HG02798 (cell line): ENCODE measurements at regions not wholly inside any gene's neighbourhood (a gene's known extent, or its start where the extent isn't known, plus 50 kb on each side); places are given as distances from the start of the nearest gene placed in this dataset.

Source experiments
- ATAC-seq: cut with Tn5 transposase; IDR thresholded peaks from one replicate; pipeline ENCODE4 v1.9.1; 2021; ENCODE audit warnings: mild to moderate bottlenecking; ENCODE audit not compliant: unreplicated experiment, poor library complexity

DNA sequence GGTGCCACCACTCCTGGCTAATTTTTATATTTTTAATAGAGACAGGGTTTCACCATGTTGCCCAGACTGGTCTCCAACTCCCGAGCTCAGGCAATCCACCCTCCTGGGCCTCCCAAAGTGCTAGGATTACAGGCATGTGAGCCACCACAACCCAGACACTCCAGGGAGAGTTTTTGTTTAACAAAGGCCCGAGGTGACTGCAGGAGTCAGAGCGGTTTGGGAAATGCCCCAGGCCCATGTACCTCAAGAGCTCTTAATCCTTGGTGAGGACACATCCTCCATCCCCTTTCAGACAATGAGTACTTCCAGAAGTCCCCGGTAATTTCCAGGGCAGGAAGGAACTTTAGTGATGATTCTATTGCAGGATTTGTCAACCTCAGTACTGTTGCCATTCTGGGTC is 176.0 kb downstream of the ESRRB start:
- ATAC-seq = no peak

DNA sequence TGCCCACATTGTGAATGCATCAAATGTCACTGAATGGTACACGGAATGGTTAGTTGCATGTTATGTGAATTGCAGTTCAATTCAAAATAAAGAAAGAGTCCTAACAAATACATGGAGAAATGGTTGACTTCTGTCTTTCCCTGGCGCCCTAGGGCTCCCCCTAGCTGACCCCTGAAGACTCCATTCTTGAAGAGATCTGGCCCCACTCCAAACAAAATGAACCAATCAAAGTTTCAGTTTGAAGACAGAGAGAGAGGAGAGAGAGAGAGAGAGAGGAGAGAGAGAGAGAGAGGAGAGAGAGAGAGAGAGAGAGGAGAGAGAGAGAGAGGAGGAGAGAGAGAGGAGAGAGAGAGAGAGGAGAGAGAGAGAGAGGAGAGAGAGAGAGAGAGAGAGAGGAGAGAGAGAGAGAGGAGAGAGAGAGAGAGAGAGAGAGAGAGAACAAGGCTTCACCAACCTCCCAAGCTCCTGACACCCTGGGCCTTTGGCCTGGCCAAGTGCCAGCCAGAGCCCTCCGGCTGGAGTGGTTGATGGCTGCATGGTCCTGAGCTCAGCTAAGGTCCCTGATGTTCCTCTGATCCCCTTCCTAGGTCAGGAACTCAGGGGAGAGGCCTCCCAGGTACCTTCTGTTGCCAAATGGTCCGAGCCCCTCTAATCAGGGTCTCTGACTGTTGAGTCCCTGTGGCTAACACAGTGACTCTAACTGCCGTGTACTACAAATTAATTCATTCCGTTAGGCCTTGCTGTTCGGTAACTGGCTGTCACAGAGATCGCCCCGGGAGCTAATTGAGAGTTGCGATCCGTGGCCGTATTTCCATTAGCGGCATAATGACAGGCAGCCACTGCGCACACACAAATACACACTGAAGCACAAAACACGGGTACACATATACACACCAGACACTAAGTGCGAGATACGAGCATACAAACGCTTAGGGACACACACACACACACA is 188.8 kb downstream of the ESRRB start:
- ATAC-seq = no peak

- no peak for ATAC-seq
Observed at GRCh38 chr14:76566439-76566838, 190.5 kb downstream of the ESRRB start.

DNA sequence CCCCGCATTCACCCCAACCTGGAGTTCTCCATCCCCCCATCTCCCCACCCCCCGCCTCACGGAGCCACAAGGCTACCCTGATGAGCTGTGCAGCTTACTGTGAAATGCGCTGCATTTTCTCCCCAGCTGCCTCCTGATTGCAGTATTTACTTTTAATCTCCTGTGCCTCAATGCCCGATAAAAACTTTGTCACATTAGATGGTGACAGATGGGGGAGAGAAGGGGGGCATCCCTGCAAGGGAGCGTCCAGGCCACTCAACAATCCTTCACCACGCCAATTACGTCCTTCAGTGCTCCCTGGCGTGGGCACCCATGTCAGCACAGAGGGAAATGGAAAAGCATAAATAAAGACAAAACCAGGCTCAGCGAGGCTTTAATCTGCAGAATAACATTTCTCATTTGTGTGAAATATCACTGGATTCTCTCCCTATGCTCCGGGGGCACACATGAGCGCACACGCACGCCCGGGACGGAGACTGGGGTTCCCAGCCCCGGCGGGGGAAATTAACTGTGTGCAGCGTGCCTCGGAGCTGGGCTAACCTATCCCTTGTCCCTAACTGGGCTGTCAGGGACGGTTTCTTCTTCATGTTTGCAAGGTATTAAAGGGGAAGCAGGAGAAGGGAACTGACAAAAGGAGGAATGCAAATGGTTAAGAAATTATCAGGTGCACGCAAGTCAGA is 186.7 kb upstream of the VASH1 start:
- no peak for ATAC-seq

GRCh38 chr14:76575108-76575507 is 186.2 kb upstream of the VASH1 start:
- no peak for ATAC-seq

DNA sequence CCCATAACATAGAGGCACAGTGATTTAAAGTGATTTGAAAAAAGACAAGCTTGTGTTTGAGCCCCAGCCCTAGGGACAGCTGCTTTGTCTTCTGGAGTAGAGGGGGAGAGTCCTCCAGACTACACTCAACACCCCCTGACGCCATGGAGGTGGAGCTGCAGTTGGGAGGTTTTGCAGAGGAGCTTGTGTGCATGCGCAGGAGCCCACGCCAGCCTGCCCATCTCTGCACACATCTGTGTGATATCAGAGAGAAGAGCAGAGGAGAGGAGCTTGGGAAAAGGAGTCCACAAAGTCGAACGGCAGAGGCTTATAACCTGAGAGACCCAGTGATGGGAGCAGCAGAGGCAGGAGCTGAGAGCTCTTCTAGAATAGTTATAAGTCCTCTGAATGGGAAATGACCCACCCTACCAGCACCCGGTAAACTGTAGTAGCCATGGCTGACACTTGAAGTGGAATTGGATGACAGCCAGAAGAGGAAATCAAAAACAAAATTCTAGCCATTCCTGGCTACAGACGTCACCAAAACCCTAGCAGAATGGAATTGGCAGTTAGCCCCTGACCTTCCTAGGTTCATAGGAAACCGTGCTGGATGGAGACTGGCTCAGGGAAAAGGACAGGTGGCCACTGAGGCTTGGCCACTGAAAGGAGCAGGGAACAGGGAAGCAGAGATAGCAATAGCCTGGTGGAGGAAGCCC is 185.1 kb upstream of the VASH1 start:
- no peak for ATAC-seq

GRCh38 chr14:76577090-76577489 is 184.2 kb upstream of the VASH1 start:
- no peak for ATAC-seq

DNA sequence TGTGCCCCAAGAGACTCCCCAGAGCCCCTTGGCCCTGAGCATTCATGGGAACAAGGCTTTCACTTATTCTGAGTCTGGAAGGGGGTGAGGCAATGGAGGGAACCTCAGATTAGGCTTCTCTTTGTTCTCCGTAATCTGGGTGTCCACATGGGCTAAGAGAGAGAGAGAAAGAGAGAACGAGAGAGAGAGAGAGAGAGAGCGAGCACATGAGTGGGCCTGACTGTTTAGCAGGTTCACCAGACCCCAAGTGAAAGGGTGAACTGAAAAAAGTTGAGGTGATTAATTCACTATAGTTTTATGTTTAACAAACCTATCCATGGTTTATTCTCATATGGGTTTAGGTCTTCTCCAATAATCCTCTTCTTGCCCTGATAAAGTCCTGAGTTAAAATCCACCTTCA is 183.4 kb upstream of the VASH1 start:
- ATAC-seq = no peak

DNA sequence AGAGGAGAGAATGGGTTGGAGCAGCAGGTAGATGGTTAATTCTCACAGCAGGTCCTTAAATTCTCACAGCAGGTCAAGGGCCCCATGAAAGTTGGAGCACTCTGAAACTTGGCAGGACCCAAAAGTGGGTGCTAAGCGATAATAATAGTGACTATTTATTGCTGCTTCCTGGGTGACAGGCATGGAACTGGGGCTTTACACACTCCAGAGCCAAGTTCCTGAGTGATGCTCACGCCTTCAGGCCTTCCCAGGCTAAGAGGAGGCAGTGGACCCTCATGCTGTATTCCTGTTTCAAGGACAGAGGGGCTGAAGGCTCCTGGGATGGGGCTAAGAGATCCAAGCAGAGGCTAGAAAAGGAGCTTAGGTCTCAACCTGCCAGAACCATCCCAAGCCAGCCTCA is 180.9 kb upstream of the VASH1 start:
- no peak for ATAC-seq

DNA sequence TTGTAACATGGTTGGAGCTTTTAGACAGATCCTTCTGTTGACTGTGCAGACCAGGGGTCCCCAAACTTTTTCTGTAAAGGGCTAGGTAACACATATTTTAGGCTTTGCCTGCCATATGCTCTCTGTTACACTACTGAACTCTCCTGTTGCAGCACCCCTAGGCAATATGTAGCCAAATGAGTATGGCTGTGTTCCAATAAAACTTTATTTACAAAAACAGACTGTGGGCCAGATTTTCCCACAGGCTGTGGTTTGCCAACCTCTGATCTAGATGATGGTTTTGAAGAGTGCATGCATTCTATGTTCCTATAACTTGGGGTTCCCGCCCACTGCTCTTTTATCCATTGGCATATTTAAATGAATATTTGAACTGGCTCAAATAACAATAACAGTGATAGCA is 180.3 kb upstream of the VASH1 start:
- no peak for ATAC-seq

- ATAC-seq = no peak
Observed at GRCh38 chr14:76581592-76581991, 179.7 kb upstream of the VASH1 start.

GRCh38 chr14:76582447-76582846 is 178.8 kb upstream of the VASH1 start:
- ATAC-seq = no peak

GRCh38 chr14:76583174-76583573 is 178.1 kb upstream of the VASH1 start:
- no peak for ATAC-seq

GRCh38 chr14:76583805-76584204 is 177.5 kb upstream of the VASH1 start:
- no peak for ATAC-seq

- ATAC-seq = no peak
Observed at GRCh38 chr14:76584271-76584702, 177.0 kb upstream of the VASH1 start.

DNA sequence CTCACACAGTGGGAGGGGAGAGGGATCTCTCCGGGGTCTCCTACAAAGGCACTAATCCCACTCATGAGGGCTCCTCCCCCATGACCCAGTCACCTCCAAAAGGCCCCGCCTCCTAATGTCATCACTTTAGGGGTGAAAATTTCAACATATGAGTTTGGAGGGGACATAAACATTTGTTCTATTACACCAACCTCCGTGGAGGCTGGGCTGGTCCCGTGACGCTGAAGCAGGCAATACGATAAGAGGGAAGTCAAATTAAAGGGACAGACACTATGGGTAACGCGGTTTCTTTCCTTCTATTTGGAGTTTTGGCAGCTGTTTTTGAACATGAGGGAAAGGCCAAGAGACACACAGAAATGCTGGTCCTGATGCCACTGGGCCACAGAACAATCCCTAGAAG is 175.7 kb upstream of the VASH1 start:
- no peak for ATAC-seq

DNA sequence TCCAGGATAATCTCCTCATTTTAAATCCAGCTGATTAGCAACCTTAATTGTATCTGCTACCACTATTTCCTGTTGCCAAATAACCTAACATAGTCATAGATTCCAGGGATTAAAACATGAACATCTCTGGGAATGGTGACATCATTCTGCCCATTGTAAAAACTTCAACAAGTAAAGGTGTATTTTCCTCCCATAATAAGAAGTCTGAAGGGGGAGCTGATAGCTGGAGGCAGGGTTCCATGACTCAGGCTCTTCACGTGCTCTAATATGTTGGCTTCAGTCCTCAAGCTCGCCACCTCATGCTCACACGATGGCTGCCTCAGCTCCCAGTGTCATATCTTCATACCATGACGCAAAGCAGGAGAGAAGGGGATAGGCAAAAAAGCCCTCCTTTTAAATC is 172.0 kb upstream of the VASH1 start:
- no peak for ATAC-seq

DNA sequence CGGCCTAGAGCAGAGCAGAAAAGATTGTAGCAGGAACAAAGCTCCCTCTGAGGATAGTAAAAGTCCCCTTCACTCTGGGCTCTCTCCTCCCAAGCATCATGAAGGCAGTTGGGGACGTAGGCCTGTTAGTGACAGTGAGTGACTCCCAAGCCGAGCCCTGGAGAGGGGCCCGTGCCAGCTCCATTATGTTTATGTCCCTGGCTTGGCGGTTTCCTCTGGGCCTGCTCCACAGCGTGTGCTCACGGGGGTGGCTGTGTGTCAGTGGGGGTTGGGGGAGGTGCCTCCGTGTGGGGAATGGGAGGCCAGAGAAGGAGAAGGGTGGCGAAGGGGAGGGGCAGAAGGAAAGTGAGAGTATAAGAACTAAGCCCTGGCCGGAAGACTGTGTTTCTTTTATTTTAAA is 170.0 kb upstream of the VASH1 start:
- ATAC-seq = no peak

- ATAC-seq = no peak
Observed at GRCh38 chr14:76595266-76595665, 166.0 kb upstream of the VASH1 start.

GRCh38 chr14:76597387-76597786 is 163.9 kb upstream of the VASH1 start:
- no peak for ATAC-seq

DNA sequence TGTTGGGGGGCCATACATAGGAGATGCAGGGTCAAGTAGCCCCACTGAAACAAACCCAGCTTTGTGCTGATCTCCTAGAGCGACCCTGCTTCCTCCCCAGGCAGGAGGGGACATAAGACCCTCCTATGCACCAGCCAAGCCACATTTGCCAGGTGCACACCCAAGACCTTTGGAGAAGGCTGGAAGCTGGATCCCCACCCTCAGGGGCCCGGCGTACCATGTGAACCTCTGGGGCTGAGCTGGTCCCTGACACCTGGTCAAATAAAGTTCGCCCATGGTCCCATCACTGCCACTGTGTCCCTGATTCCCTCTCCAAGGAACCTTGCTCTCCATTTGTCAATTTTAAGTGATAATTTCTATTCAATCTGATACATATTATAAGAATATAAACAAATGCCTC is 162.1 kb upstream of the VASH1 start:
- ATAC-seq = no peak
